ENCODE measurements at regions not wholly inside any gene's neighbourhood (a gene's known extent, or its start where the extent isn't known, plus 50 kb on each side); places are given as distances from the start of the nearest gene placed in this dataset.
A peak's percentile ranks its signal among the peaks of the same experiment; 100 is the strongest.

- Histone ChIP-seq H3K4me3 (ENCODE audit: control insufficient read depth in 1 of 7, extremely low read depth in 1 of 7, insufficient read depth in 4 of 7, low read depth in 2 of 7, low read length in 6 of 7) (no peak overlapping the region), H3K27me3 (replicated peaks in 2 of 5; ENCODE audit: control insufficient read depth in 4 of 5, insufficient read depth in 5 of 5, low read length in 4 of 5) (no peaks in the 10 kb centered on the region), H3K4me1 (ENCODE audit: control extremely low read depth in 1 of 4, control insufficient read depth in 4 of 4, insufficient read depth in 4 of 4, low read length in 3 of 4) (peaks cover 0 to 12% (median 0%) of the 10 kb centered on the region in 4 experiments), H3K36me3 (ENCODE audit: control insufficient read depth in 4 of 4, insufficient read depth in 4 of 4, low read length in 3 of 4) (no peaks in the 10 kb centered on the region), H3K9me3 (ENCODE audit: control extremely low read depth in 1 of 5, control insufficient read depth in 4 of 5, insufficient read depth in 2 of 5, low read depth in 1 of 5, low read length in 4 of 5) (peaks cover 0 to 27% (median 3%) of the 10 kb centered on the region in 5 experiments), H3K27ac (ENCODE audit: insufficient read depth in 1 of 2, low read depth in 1 of 2, low read length in 2 of 2, poor library complexity in 1 of 2, severe bottlenecking in 2 of 2) (no peak overlapping the region)
- DNase-seq = no peak
- ChIA-PET CTCF (no interaction called here), POLR2A (no interaction called here)
These were observed 1227.3 kb downstream of the ROBO2 start for GRCh38 chr3:78267235-78267634.

- H3K4me1 ChIP-seq (ENCODE audit: control extremely low read depth in 1 of 4, control insufficient read depth in 4 of 4, insufficient read depth in 4 of 4, low read length in 3 of 4) = peaks cover 0 to 12% (median 3%) of the 10 kb centered on the region in 4 experiments
- H3K9me3 ChIP-seq (ENCODE audit: control extremely low read depth in 1 of 5, control insufficient read depth in 4 of 5, insufficient read depth in 2 of 5, low read depth in 1 of 5, low read length in 4 of 5) = peaks cover 0 to 27% (median 3%) of the 10 kb centered on the region in 5 experiments
- 67% methylated on average over 1 of the region's 2 CpGs for WGBS (ENCODE audit: insufficient coverage)
- no peak overlapping the region for H3K27ac ChIP-seq (ENCODE audit: insufficient read depth in 1 of 2, low read depth in 1 of 2, low read length in 2 of 2, poor library complexity in 1 of 2, severe bottlenecking in 2 of 2)
- no peaks in the 10 kb centered on the region for H3K27me3 ChIP-seq (replicated peaks in 2 of 5; ENCODE audit: control insufficient read depth in 4 of 5, insufficient read depth in 5 of 5, low read length in 4 of 5)
- H3K36me3 ChIP-seq (ENCODE audit: control insufficient read depth in 4 of 4, insufficient read depth in 4 of 4, low read length in 3 of 4) = no peaks in the 10 kb centered on the region
- CTCF ChIA-PET = no interaction called here
- no peak overlapping the region for H3K4me3 ChIP-seq (ENCODE audit: control insufficient read depth in 1 of 7, extremely low read depth in 1 of 7, insufficient read depth in 4 of 7, low read depth in 2 of 7, low read length in 6 of 7)
- POLR2A ChIA-PET = interaction anchor here (0.9 kb wide), 1 partner anchor 45 kb away, joined by 4 read pairs; no protein-coding TSS in a partner anchor
- no peak for DNase-seq
These were observed 1228.2 kb downstream of the ROBO2 start for GRCh38 chr3:78268087-78268486.

- peaks cover 0 to 19% (median 12%) of the 10 kb centered on the region in 4 experiments for H3K4me1 ChIP-seq (ENCODE audit: control extremely low read depth in 1 of 4, control insufficient read depth in 4 of 4, insufficient read depth in 4 of 4, low read length in 3 of 4)
- H3K27ac ChIP-seq (ENCODE audit: insufficient read depth in 1 of 2, low read depth in 1 of 2, low read length in 2 of 2, poor library complexity in 1 of 2, severe bottlenecking in 2 of 2) = no peak overlapping the region
- 76% methylated on average over 5 of the region's 5 CpGs for WGBS (ENCODE audit: insufficient coverage)
- H3K4me3 ChIP-seq (ENCODE audit: control insufficient read depth in 1 of 7, extremely low read depth in 1 of 7, insufficient read depth in 4 of 7, low read depth in 2 of 7, low read length in 6 of 7) = no peak overlapping the region
- no peaks in the 10 kb centered on the region for H3K36me3 ChIP-seq (ENCODE audit: control insufficient read depth in 4 of 4, insufficient read depth in 4 of 4, low read length in 3 of 4)
- CTCF ChIA-PET = no interaction called here
- H3K9me3 ChIP-seq (ENCODE audit: control extremely low read depth in 1 of 5, control insufficient read depth in 4 of 5, insufficient read depth in 2 of 5, low read depth in 1 of 5, low read length in 4 of 5) = peaks cover 0 to 27% (median 3%) of the 10 kb centered on the region in 5 experiments
- peak in 2 of 3 donors; percentile 32 to 40 for DNase-seq
- POLR2A ChIA-PET = interaction anchor here (0.7 to 0.9 kb wide), 2 partner anchors 46 to 93 kb away, joined by 3 to 4 read pairs; no protein-coding TSS in a partner anchor
- H3K27me3 ChIP-seq (replicated peaks in 2 of 5; ENCODE audit: control insufficient read depth in 4 of 5, insufficient read depth in 5 of 5, low read length in 4 of 5) = no peaks in the 10 kb centered on the region
These were observed 1229.1 kb downstream of the ROBO2 start for GRCh38 chr3:78268716-78269668.

- WGBS (ENCODE audit: insufficient coverage) = 0% methylated on average over 2 of the region's 4 CpGs
- POLR2A ChIA-PET = no interaction called here
These were observed 1233.4 kb downstream of the ROBO2 start for GRCh38 chr3:78273326-78273725.

GRCh38 chr3:78274475-78275065, 1234.7 kb downstream of the ROBO2 start:
- POLR2A ChIA-PET = no interaction called here
- no peaks in the 10 kb centered on the region for H3K36me3 ChIP-seq (ENCODE audit: control insufficient read depth in 4 of 4, insufficient read depth in 4 of 4, low read length in 3 of 4)
- CTCF ChIA-PET = interaction anchor here (1.4 kb wide), 1 partner anchor 9 kb away, joined by 4 read pairs; no protein-coding TSS in a partner anchor
- no peak overlapping the region for H3K27ac ChIP-seq (ENCODE audit: insufficient read depth in 1 of 2, low read depth in 1 of 2, low read length in 2 of 2, poor library complexity in 1 of 2, severe bottlenecking in 2 of 2)
- no CpG with 5 or more reads among the region's 2 CpGs for WGBS (ENCODE audit: insufficient coverage)
- no peak overlapping the region for H3K4me3 ChIP-seq (ENCODE audit: control insufficient read depth in 1 of 7, extremely low read depth in 1 of 7, insufficient read depth in 4 of 7, low read depth in 2 of 7, low read length in 6 of 7)
- no peak for DNase-seq
- peaks cover 13 to 45% (median 20%) of the 10 kb centered on the region in 4 experiments for H3K4me1 ChIP-seq (ENCODE audit: control extremely low read depth in 1 of 4, control insufficient read depth in 4 of 4, insufficient read depth in 4 of 4, low read length in 3 of 4)
- H3K27me3 ChIP-seq (replicated peaks in 2 of 5; ENCODE audit: control insufficient read depth in 4 of 5, insufficient read depth in 5 of 5, low read length in 4 of 5) = no peaks in the 10 kb centered on the region
- H3K9me3 ChIP-seq (ENCODE audit: control extremely low read depth in 1 of 5, control insufficient read depth in 4 of 5, insufficient read depth in 2 of 5, low read depth in 1 of 5, low read length in 4 of 5) = no peaks in the 10 kb centered on the region

More at GRCh38 chr3:78273326-78273725, 1233.4 kb downstream of the ROBO2 start:
- peak; percentile 76 to 95 (median 92) for DNase-seq
- CTCF ChIA-PET = no interaction called here
- Histone ChIP-seq H3K27ac (ENCODE audit: insufficient read depth in 1 of 2, low read depth in 1 of 2, low read length in 2 of 2, poor library complexity in 1 of 2, severe bottlenecking in 2 of 2) (no peak overlapping the region), H3K36me3 (ENCODE audit: control insufficient read depth in 4 of 4, insufficient read depth in 4 of 4, low read length in 3 of 4) (no peaks in the 10 kb centered on the region), H3K4me1 (ENCODE audit: control extremely low read depth in 1 of 4, control insufficient read depth in 4 of 4, insufficient read depth in 4 of 4, low read length in 3 of 4) (peaks cover 11 to 35% (median 22%) of the 10 kb centered on the region in 4 experiments), H3K9me3 (ENCODE audit: control extremely low read depth in 1 of 5, control insufficient read depth in 4 of 5, insufficient read depth in 2 of 5, low read depth in 1 of 5, low read length in 4 of 5) (peaks cover 0 to 2% (median 0%) of the 10 kb centered on the region in 5 experiments), H3K4me3 (ENCODE audit: control insufficient read depth in 1 of 7, extremely low read depth in 1 of 7, insufficient read depth in 4 of 7, low read depth in 2 of 7, low read length in 6 of 7) (no peak overlapping the region), H3K27me3 (replicated peaks in 2 of 5; ENCODE audit: control insufficient read depth in 4 of 5, insufficient read depth in 5 of 5, low read length in 4 of 5) (no peaks in the 10 kb centered on the region)

- peaks cover 13 to 45% (median 20%) of the 10 kb centered on the region in 4 experiments for H3K4me1 ChIP-seq (ENCODE audit: control extremely low read depth in 1 of 4, control insufficient read depth in 4 of 4, insufficient read depth in 4 of 4, low read length in 3 of 4)
- no peak overlapping the region for H3K27ac ChIP-seq (ENCODE audit: insufficient read depth in 1 of 2, low read depth in 1 of 2, low read length in 2 of 2, poor library complexity in 1 of 2, severe bottlenecking in 2 of 2)
- H3K27me3 ChIP-seq (replicated peaks in 2 of 5; ENCODE audit: control insufficient read depth in 4 of 5, insufficient read depth in 5 of 5, low read length in 4 of 5) = no peaks in the 10 kb centered on the region
- no peaks in the 10 kb centered on the region for H3K36me3 ChIP-seq (ENCODE audit: control insufficient read depth in 4 of 4, insufficient read depth in 4 of 4, low read length in 3 of 4)
- no peaks in the 10 kb centered on the region for H3K9me3 ChIP-seq (ENCODE audit: control extremely low read depth in 1 of 5, control insufficient read depth in 4 of 5, insufficient read depth in 2 of 5, low read depth in 1 of 5, low read length in 4 of 5)
- ChIA-PET POLR2A (no interaction called here), CTCF (interaction anchor here (1.4 kb wide), 1 partner anchor 8 kb away, joined by 4 read pairs; no protein-coding TSS in a partner anchor)
- H3K4me3 ChIP-seq (ENCODE audit: control insufficient read depth in 1 of 7, extremely low read depth in 1 of 7, insufficient read depth in 4 of 7, low read depth in 2 of 7, low read length in 6 of 7) = no peak overlapping the region
- no peak for DNase-seq
- 90% methylated on average over 1 of the region's 3 CpGs for WGBS (ENCODE audit: insufficient coverage)
These were observed 1235.5 kb downstream of the ROBO2 start for GRCh38 chr3:78275420-78275852.

- Histone ChIP-seq H3K27ac (ENCODE audit: insufficient read depth in 1 of 2, low read depth in 1 of 2, low read length in 2 of 2, poor library complexity in 1 of 2, severe bottlenecking in 2 of 2) (no peak overlapping the region), H3K27me3 (replicated peaks in 2 of 5; ENCODE audit: control insufficient read depth in 4 of 5, insufficient read depth in 5 of 5, low read length in 4 of 5) (no peaks in the 10 kb centered on the region), H3K4me1 (ENCODE audit: control extremely low read depth in 1 of 4, control insufficient read depth in 4 of 4, insufficient read depth in 4 of 4, low read length in 3 of 4) (peaks cover 13 to 45% (median 20%) of the 10 kb centered on the region in 4 experiments), H3K4me3 (ENCODE audit: control insufficient read depth in 1 of 7, extremely low read depth in 1 of 7, insufficient read depth in 4 of 7, low read depth in 2 of 7, low read length in 6 of 7) (no peak overlapping the region), H3K9me3 (ENCODE audit: control extremely low read depth in 1 of 5, control insufficient read depth in 4 of 5, insufficient read depth in 2 of 5, low read depth in 1 of 5, low read length in 4 of 5) (no peaks in the 10 kb centered on the region), H3K36me3 (ENCODE audit: control insufficient read depth in 4 of 4, insufficient read depth in 4 of 4, low read length in 3 of 4) (no peaks in the 10 kb centered on the region)
- ChIA-PET CTCF (no interaction called here), POLR2A (no interaction called here)
- peak in 2 of 3 donors; percentile 28 to 32 for DNase-seq
- WGBS (ENCODE audit: insufficient coverage) = no CpG with 5 or more reads among the region's 2 CpGs
These were observed 1237.3 kb downstream of the ROBO2 start for GRCh38 chr3:78277220-78277619.

Measured in common myeloid progenitor, CD34-positive (primary cell).